ENCODE measurements at regions not wholly inside any gene's neighbourhood (a gene's known extent, or its start where the extent isn't known, plus 50 kb on each side); places are given as distances from the start of the nearest gene placed in this dataset.

- no peak for TF ChIP-seq POLR2A (IDR thresholded peaks at IDR 0.05)
- TF ChIP-seq, protein P1, sequence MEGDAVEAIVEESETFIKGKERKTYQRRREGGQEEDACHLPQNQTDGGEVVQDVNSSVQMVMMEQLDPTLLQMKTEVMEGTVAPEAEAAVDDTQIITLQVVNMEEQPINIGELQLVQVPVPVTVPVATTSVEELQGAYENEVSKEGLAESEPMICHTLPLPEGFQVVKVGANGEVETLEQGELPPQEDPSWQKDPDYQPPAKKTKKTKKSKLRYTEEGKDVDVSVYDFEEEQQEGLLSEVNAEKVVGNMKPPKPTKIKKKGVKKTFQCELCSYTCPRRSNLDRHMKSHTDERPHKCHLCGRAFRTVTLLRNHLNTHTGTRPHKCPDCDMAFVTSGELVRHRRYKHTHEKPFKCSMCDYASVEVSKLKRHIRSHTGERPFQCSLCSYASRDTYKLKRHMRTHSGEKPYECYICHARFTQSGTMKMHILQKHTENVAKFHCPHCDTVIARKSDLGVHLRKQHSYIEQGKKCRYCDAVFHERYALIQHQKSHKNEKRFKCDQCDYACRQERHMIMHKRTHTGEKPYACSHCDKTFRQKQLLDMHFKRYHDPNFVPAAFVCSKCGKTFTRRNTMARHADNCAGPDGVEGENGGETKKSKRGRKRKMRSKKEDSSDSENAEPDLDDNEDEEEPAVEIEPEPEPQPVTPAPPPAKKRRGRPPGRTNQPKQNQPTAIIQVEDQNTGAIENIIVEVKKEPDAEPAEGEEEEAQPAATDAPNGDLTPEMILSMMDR (IDR thresholded peaks at IDR 0.05): no peak
Measured at GRCh38 chr18:73739098-73739497, 408.5 kb downstream of the FBXO15 start.

All from vagina (tissue), 2 donors.